CD14-positive monocyte (primary cell): ENCODE measurements at regions not wholly inside any gene's neighbourhood (a gene's known extent, or its start where the extent isn't known, plus 50 kb on each side); places are given as distances from the start of the nearest gene placed in this dataset.

Experiments
- DNase-seq, 3 donors: peaks; one replicate each; pipeline ENCODE4 v3.0.0-alpha.2; 2011 to 2022
- H2AFZ ChIP-seq: 2 replicates; pipeline ENCODE4 v1.6.0; 2012; ENCODE audit warnings: mild to moderate bottlenecking, low read depth, low read length, inconsistent platforms; ENCODE audit not compliant: insufficient read depth, poor library complexity, severe bottlenecking
- H3K27ac ChIP-seq, 2 donors: 1 replicate in 1 of 2; 2 replicates in 1 of 2; pipeline ENCODE4 v1.5.1; 2012 to 2013; ENCODE audit warnings: low read length in 2 of 2, control low read depth in 1 of 2, inconsistent platforms in 1 of 2, low read depth in 1 of 2, mild to moderate bottlenecking in 1 of 2
- H3K27me3 ChIP-seq, 2 donors: one replicate each; pipeline versions ENCODE4 v1.6.0 to v1.6.1; 2011 to 2013; ENCODE audit warnings: low read length in 2 of 2; ENCODE audit not compliant: control insufficient read depth in 2 of 2, insufficient read depth in 2 of 2
- H3K36me3 ChIP-seq, 2 donors: replicated peaks in 1 of 2; 1 replicate in 1 of 2; 2 replicates in 1 of 2; pipeline versions ENCODE4 v1.5.1 to v1.6.1; 2012 to 2013; ENCODE audit warnings: low read length in 2 of 2, control low read depth in 1 of 2, inconsistent platforms in 1 of 2, mild to moderate bottlenecking in 1 of 2; ENCODE audit not compliant: insufficient read depth in 2 of 2, control insufficient read depth in 1 of 2
- H3K4me1 ChIP-seq, 2 donors: 1 replicate in 1 of 2; 2 replicates in 1 of 2; pipeline versions ENCODE4 v1.5.1 to v1.6.1; 2012 to 2013; ENCODE audit warnings: low read length in 2 of 2, control low read depth in 1 of 2, inconsistent platforms in 1 of 2, mild to moderate bottlenecking in 1 of 2, moderate library complexity in 1 of 2; ENCODE audit not compliant: insufficient read depth in 2 of 2, control insufficient read depth in 1 of 2
- H3K4me2 ChIP-seq: replicated peaks from 2 replicates; pipeline ENCODE3; 2012; ENCODE audit warnings: low read length, moderate library complexity, mild to moderate bottlenecking; ENCODE audit not compliant: poor library complexity, severe bottlenecking; ENCODE audit errors: extremely low read depth
- H3K4me3 ChIP-seq, 3 experiments: fragments of 200-600 bp in 1 of 3; sonication (generic) in 1 of 3; replicated peaks in 1 of 3; 1 replicate in 2 of 3; 2 replicates in 1 of 3; pipeline ENCODE4 v1.5.1; 2011 to 2013; ENCODE audit warnings: low read length in 3 of 3, mild to moderate bottlenecking in 3 of 3, control low read depth in 2 of 3, low read depth in 2 of 3, inconsistent platforms in 1 of 3, moderate library complexity in 1 of 3
- H3K79me2 ChIP-seq: 2 replicates; pipeline ENCODE4 v1.6.0; 2012; ENCODE audit warnings: mild to moderate bottlenecking, control low read depth, inconsistent platforms, low read length, moderate library complexity; ENCODE audit not compliant: insufficient read depth
- H3K9ac ChIP-seq: 2 replicates; pipeline ENCODE4 v1.6.0; 2017; ENCODE audit warnings: low read length, mild to moderate bottlenecking; ENCODE audit not compliant: insufficient read depth, poor library complexity, severe bottlenecking
- H3K9me3 ChIP-seq, 2 donors: replicated peaks in 1 of 2; 1 replicate in 1 of 2; 2 replicates in 1 of 2; pipeline versions ENCODE4 v1.5.1 to v1.6.1; 2012 to 2013; ENCODE audit warnings: low read length in 2 of 2, control low read depth in 1 of 2; ENCODE audit not compliant: control insufficient read depth in 1 of 2, insufficient read depth in 1 of 2
- H4K20me1 ChIP-seq: 2 replicates; pipeline ENCODE4 v1.6.0; 2012; ENCODE audit warnings: mild to moderate bottlenecking, low read length, control low read depth, moderate library complexity; ENCODE audit not compliant: insufficient read depth
- H3K27ac Mint-ChIP-seq, 7 donors: one replicate each; pipeline ENCODE4 v1.8.0; 2020; ENCODE audit warnings: mild to moderate bottlenecking in 7 of 7, mixed read lengths in 7 of 7, moderate library complexity in 6 of 7, inconsistent platforms in 2 of 7
- H3K27me3 Mint-ChIP-seq, 3 donors: one replicate each; pipeline ENCODE4 v1.8.0; 2021 to 2022; ENCODE audit warnings: low read depth in 3 of 3, mild to moderate bottlenecking in 3 of 3, mixed read lengths in 3 of 3, moderate library complexity in 3 of 3, inconsistent platforms in 1 of 3
- H3K36me3 Mint-ChIP-seq, 2 donors: one replicate each; pipeline ENCODE4 v1.8.0; 2020; ENCODE audit warnings: mixed read lengths in 2 of 2, inconsistent platforms in 1 of 2, mild to moderate bottlenecking in 1 of 2
- H3K4me1 Mint-ChIP-seq: one replicate; pipeline ENCODE4 v1.8.0; 2020; ENCODE audit warnings: mild to moderate bottlenecking, mixed read lengths
- H3K4me3 Mint-ChIP-seq, 2 donors: one replicate each; pipeline ENCODE4 v1.8.0; 2020; ENCODE audit warnings: mild to moderate bottlenecking in 2 of 2, mixed read lengths in 2 of 2, moderate library complexity in 1 of 2
- H3K9me3 Mint-ChIP-seq, 7 donors: one replicate each; pipeline ENCODE4 v1.8.0; 2020 to 2022; ENCODE audit warnings: mixed read lengths in 7 of 7, mild to moderate bottlenecking in 6 of 7, moderate library complexity in 6 of 7, inconsistent platforms in 2 of 7
- WGBS: methylation state at CpG from one replicate; pipeline ENCODE4 v1.1.5; 2013; ENCODE audit warnings: missing lambda C conversion rate; ENCODE audit not compliant: insufficient coverage; 5-methylcytosine and 5-hydroxymethylcytosine counted together
- intact Hi-C, 2 donors: fragments of 100-400 bp; cut with micrococcal nuclease; formaldehyde crosslinking; loops; one replicate each; pipeline versions ENCODE4 v1.15.0 to v1.15.1; 2023
- TF ChIP-seq, protein P1 (sequence below): fragments of 200-600 bp; IDR thresholded peaks from one replicate; pipeline ENCODE4 v1.8.0; 2022; ENCODE audit warnings: antibody characterized with exemption, mild to moderate bottlenecking

GRCh38 chr1:238073991-238074390 is 183.3 kb upstream of the ZP4 start:
- no CpG with 5 or more reads among the region's 1 CpG for whole genome bisulfite sequencing
- Mint-ChIP-seq H3K27ac (no peak overlapping the region), H3K4me3 (no peak overlapping the region), H3K27me3 (peaks cover 0 to 2% (median 0%) of the 10 kb centered on the region in 3 donors), H3K9me3 (peaks cover 1 to 11% (median 3%) of the 10 kb centered on the region in 7 donors), H3K4me1 (no peaks in the 10 kb centered on the region), H3K36me3 (no peaks in the 10 kb centered on the region)
- no peaks in the 10 kb centered on the region for H3K4me1 ChIP-seq
- H3K4me3 ChIP-seq = no peak overlapping the region
- no peak overlapping the region for H2AFZ ChIP-seq
- H3K4me2 ChIP-seq = no peak overlapping the region
- DNase-seq = no peak
- intact Hi-C loops = no loop called here
- TF ChIP-seq, protein P1, sequence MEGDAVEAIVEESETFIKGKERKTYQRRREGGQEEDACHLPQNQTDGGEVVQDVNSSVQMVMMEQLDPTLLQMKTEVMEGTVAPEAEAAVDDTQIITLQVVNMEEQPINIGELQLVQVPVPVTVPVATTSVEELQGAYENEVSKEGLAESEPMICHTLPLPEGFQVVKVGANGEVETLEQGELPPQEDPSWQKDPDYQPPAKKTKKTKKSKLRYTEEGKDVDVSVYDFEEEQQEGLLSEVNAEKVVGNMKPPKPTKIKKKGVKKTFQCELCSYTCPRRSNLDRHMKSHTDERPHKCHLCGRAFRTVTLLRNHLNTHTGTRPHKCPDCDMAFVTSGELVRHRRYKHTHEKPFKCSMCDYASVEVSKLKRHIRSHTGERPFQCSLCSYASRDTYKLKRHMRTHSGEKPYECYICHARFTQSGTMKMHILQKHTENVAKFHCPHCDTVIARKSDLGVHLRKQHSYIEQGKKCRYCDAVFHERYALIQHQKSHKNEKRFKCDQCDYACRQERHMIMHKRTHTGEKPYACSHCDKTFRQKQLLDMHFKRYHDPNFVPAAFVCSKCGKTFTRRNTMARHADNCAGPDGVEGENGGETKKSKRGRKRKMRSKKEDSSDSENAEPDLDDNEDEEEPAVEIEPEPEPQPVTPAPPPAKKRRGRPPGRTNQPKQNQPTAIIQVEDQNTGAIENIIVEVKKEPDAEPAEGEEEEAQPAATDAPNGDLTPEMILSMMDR = no peak
- H3K27ac ChIP-seq = no peak overlapping the region
- no peaks in the 10 kb centered on the region for H4K20me1 ChIP-seq
- H3K9ac ChIP-seq = no peak overlapping the region
- H3K27me3 ChIP-seq = no peaks in the 10 kb centered on the region
- H3K36me3 ChIP-seq = no peaks in the 10 kb centered on the region
- H3K79me2 ChIP-seq = no peaks in the 10 kb centered on the region
- peaks cover 0 to 6% of the 10 kb centered on the region in 2 donors for H3K9me3 ChIP-seq

DNA sequence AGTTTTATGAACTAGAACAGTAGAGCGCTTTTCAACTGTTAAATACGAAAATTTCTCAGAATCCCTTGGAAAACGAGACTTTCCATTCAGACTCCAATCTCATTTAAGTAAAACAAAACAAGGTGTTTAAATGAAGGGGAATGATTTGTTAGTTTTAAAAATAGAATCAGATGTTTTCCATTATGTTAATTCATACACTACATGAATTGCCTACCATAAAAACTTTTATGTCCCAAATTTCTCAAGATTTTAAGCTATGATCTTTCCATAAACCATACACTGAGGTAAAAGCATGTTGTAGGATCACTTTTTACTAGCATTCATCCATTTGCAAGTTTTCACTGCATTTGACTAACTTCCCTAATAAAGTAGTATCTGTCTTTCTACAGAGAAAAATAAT is 180.3 kb upstream of the ZP4 start:
- Mint-ChIP-seq H3K27ac (no peak overlapping the region), H3K4me3 (no peak overlapping the region), H3K36me3 (no peaks in the 10 kb centered on the region), H3K27me3 (no peaks in the 10 kb centered on the region), H3K4me1 (no peaks in the 10 kb centered on the region), H3K9me3 (peaks cover 1 to 8% (median 3%) of the 10 kb centered on the region in 7 donors)
- Histone ChIP-seq H4K20me1 (no peaks in the 10 kb centered on the region), H3K27me3 (no peaks in the 10 kb centered on the region), H3K9me3 (peaks cover 0 to 6% of the 10 kb centered on the region in 2 donors), H3K4me1 (no peaks in the 10 kb centered on the region), H2AFZ (no peak overlapping the region), H3K27ac (no peak overlapping the region), H3K36me3 (no peaks in the 10 kb centered on the region), H3K9ac (no peak overlapping the region), H3K79me2 (no peaks in the 10 kb centered on the region), H3K4me2 (no peak overlapping the region), H3K4me3 (no peak overlapping the region)
- TF ChIP-seq, protein P1 = no peak
- intact Hi-C loops = no loop called here
- DNase-seq = no peak
- WGBS = no CpG with 5 or more reads among the region's 3 CpGs
